A673 (cell line): ENCODE measurements at regions not wholly inside any gene's neighbourhood (a gene's known extent, or its start where the extent isn't known, plus 50 kb on each side); places are given as distances from the start of the nearest gene placed in this dataset.
"Not testable (repeated sequence)": the region's sequence is repeated elsewhere in the genome, so short reads cannot be mapped to it uniquely, and the experiment has no call there.

ENCODE experiments used
- BruUV-seq: library from RNA; stranded (reverse); fragments of 400-500 nt; replicated peaks from 2 replicates; lab custom pipeline; 2021; lab: Mats Ljungman, UMichigan
- CTCF ChIA-PET: fragments of 300-600 bp; sonication (Branson Sonifier 250); formaldehyde crosslinking; loops from one replicate; lab custom pipeline; 2022; ENCODE audit warnings: antibody characterized with exemption; lab: Charles Lee
- POLR2A ChIA-PET: fragments of 300-600 bp; sonication (Branson Sonifier 250); formaldehyde crosslinking; loops from one replicate; lab custom pipeline; 2022; ENCODE audit warnings: antibody characterized with exemption; ENCODE audit not compliant: low non-redundant PET; lab: Charles Lee
- DNase-seq: peaks from one replicate; pipeline ENCODE4 v3.0.0-alpha.2; 2015; ENCODE audit warnings: low spot score
- H3K27ac ChIP-seq: fragments of 200-600 bp; sonication (generic); 2 replicates; pipeline ENCODE4 v1.5.1; 2016; ENCODE audit warnings: mixed run types, low read depth, mild to moderate bottlenecking, mixed read lengths, antibody characterized with exemption, low read length; ENCODE audit not compliant: poor library complexity, severe bottlenecking
- H3K27me3 ChIP-seq: fragments of 200-600 bp; sonication (generic); replicated peaks from 2 replicates; pipeline ENCODE4 v1.6.1; 2017; ENCODE audit warnings: mixed run types, low read depth, mild to moderate bottlenecking, mixed read lengths, antibody characterized with exemption, low read length; ENCODE audit not compliant: insufficient read depth, poor library complexity
- H3K36me3 ChIP-seq: fragments of 200-600 bp; sonication (generic); 2 replicates; pipeline ENCODE4 v1.6.1; 2016; ENCODE audit warnings: mixed run types, mild to moderate bottlenecking, mixed read lengths, antibody characterized with exemption, low read length; ENCODE audit not compliant: insufficient read depth, poor library complexity, severe bottlenecking
- H3K4me1 ChIP-seq: fragments of 200-600 bp; sonication (generic); 2 replicates; pipeline ENCODE4 v1.6.1; 2017; ENCODE audit warnings: mixed run types, mild to moderate bottlenecking, mixed read lengths, antibody characterized with exemption, low read length; ENCODE audit not compliant: insufficient read depth, poor library complexity, severe bottlenecking
- H3K4me3 ChIP-seq: fragments of 200-600 bp; sonication (generic); 2 replicates; pipeline ENCODE4 v1.5.1; 2016; ENCODE audit warnings: low read depth, mixed run types, mild to moderate bottlenecking, mixed read lengths, low read length; ENCODE audit not compliant: poor library complexity, severe bottlenecking
- H3K9me3 ChIP-seq: fragments of 200-600 bp; sonication (generic); 2 replicates; pipeline ENCODE4 v1.6.1; 2016; ENCODE audit warnings: mixed run types, low read depth, mild to moderate bottlenecking, mixed read lengths, antibody characterized with exemption, low read length; ENCODE audit not compliant: poor library complexity, severe bottlenecking
- EZH2 ChIP-seq: fragments of 200-600 bp; sonication (generic); IDR thresholded peaks from 2 replicates; pipeline ENCODE4 v1.6.1; 2017; ENCODE audit warnings: borderline replicate concordance, low read depth, mild to moderate bottlenecking, mixed read lengths, antibody characterized with exemption, low read length; ENCODE audit not compliant: poor library complexity, severe bottlenecking
- intact Hi-C: fragments of 100-400 bp; cut with micrococcal nuclease; formaldehyde crosslinking; loops from one replicate; pipeline ENCODE4 v1.10.0; 2022; ENCODE audit not compliant: unreplicated experiment
- TF ChIP-seq, protein P1 (sequence below): fragments of 300-800, 200-600 bp; sonication (generic); conservative IDR thresholded peaks from 2 replicates; pipeline ENCODE4 v1.5.1; 2017; ENCODE audit warnings: low read depth, mild to moderate bottlenecking, antibody characterized with exemption, low read length, moderate library complexity, mixed read lengths

DNA sequence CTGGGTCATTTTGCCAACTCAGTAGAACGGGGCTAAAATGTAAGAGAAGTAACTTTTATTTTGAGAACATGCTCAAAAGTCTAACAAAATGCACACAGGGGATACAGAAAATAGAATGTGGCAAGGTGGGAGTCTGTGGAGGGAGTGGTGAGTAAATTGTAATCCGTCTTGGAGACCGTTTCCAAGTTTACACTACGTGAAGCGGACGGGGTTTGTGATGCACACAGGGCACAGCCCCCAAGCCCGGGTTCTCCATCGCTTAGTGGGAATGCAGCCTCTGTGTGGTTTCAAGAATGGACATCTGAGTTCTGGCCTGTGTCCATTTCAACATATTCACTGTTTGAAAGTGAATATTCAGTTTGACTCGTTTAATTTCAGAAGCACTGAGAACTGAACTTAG, 65.0 kb upstream of the TMEM18 start:
- ChIA-PET POLR2A (no interaction called here), CTCF (no interaction called here)
- no peak overlapping the region for H3K4me3 ChIP-seq

DNA sequence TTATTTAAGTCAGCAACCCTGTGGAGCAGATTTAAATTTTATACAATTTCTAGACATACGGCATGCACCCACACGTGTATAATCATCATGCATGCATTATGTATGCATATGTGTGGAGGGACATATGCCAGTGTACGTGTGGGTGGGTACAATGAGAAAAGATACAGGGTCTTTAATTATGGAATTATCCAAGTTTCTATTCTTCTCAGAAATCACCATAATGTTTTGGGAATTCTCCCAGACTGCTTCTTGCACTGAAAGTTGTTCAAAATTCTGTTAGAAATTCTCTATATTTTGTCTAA, 63.9 kb upstream of the TMEM18 start:
- no peak for DNase-seq
- Histone ChIP-seq H3K4me3 (peak overlapping the region; percentile 41), H3K9me3 (no peaks in the 10 kb centered on the region), H3K36me3 (no peaks in the 10 kb centered on the region), H3K27ac (no peak overlapping the region), H3K4me1 (peaks cover 6% of the 10 kb centered on the region), H3K27me3 (no peaks in the 10 kb centered on the region)
- POLR2A ChIA-PET = no interaction called here
- no peak for TF ChIP-seq EZH2
- TF ChIP-seq, protein P1, sequence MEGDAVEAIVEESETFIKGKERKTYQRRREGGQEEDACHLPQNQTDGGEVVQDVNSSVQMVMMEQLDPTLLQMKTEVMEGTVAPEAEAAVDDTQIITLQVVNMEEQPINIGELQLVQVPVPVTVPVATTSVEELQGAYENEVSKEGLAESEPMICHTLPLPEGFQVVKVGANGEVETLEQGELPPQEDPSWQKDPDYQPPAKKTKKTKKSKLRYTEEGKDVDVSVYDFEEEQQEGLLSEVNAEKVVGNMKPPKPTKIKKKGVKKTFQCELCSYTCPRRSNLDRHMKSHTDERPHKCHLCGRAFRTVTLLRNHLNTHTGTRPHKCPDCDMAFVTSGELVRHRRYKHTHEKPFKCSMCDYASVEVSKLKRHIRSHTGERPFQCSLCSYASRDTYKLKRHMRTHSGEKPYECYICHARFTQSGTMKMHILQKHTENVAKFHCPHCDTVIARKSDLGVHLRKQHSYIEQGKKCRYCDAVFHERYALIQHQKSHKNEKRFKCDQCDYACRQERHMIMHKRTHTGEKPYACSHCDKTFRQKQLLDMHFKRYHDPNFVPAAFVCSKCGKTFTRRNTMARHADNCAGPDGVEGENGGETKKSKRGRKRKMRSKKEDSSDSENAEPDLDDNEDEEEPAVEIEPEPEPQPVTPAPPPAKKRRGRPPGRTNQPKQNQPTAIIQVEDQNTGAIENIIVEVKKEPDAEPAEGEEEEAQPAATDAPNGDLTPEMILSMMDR = no peak
- intact Hi-C loops = loop anchor here (5.0 kb wide), 1 partner anchor 64 kb away; the partner anchor contains the start of gene TMEM18
- CTCF ChIA-PET = no interaction called here
- no TSS peak for BruUV-seq

More for the DNA sequence above, 65.0 kb upstream of the TMEM18 start:
- Histone ChIP-seq H3K27me3 (no peaks in the 10 kb centered on the region), H3K4me1 (peaks cover 6% of the 10 kb centered on the region), H3K36me3 (no peaks in the 10 kb centered on the region), H3K27ac (no peak overlapping the region), H3K9me3 (no peaks in the 10 kb centered on the region)
- TF ChIP-seq EZH2 = no peak
- TF ChIP-seq, protein P1 = no peak
- DNase-seq = no peak
- intact Hi-C loops = loop anchor here (5.0 kb wide), 1 partner anchor 65 kb away; the partner anchor contains the start of gene TMEM18
- no TSS peak for BruUV-seq

DNA sequence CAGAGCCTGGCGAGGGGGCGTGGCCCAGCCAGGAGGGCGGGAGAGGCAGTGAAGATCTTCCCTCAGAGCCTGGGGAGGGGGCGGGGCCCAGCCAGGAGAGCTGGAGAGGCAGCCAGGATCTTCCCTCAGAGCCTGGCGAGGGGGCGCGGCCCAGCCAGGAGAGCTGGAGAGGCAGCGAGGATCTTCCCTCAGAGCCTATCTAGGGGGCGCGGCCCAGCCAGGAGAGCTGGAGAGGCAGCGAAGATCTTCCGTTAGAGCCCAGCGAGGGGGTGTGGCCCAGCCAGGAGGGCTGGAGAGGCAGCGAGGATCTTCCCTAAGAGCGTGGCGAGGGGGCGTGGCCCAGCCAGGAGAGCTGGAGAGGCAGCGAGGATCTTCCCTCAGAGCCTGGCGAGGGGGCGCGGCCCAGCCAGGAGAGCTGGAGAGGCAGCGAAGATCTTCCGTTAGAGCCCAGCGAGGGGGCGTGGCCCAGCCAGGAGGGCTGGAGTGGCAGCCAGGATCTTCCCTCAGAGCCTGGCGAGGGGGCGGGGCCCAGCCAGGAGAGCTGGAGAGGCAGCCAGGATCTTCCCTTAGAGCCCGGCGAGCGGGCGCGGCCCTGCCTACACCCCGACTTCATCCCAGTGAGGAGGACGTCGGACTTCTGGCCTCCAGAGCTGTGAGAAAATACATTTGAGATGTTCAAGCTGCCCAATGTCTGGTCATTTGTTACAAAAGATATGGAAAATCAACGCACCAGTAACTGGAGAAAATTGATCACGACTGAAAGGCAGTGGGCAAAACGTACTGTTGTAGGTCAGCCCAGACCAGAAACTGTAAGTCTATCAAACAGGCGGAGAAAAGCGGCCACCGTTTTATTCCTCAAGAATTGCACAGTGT, 63.4 kb upstream of the TMEM18 start:
- H3K27me3 ChIP-seq, H3K9me3 ChIP-seq, H3K4me1 ChIP-seq, BruUV-seq, H3K36me3 ChIP-seq: not testable (repeated sequence)
- Histone ChIP-seq H3K27ac (peak overlapping the region; percentile 76), H3K4me3 (peak overlapping the region; percentile 41)
- DNase-seq = peak; percentile 100
- intact Hi-C loops = loop anchor here (5.0 kb wide), 1 partner anchor 63 kb away; the partner anchor contains the start of gene TMEM18
- POLR2A ChIA-PET = interaction anchor here (0.7 kb wide), 1 partner anchor 501 kb away, joined by 10 read pairs; no protein-coding TSS in a partner anchor
- CTCF ChIA-PET = interaction anchor here (0.6 to 0.7 kb wide), 3 partner anchors 14 to 65 kb away, joined by 3 to 14 read pairs (median 3); no protein-coding TSS in a partner anchor

DNA sequence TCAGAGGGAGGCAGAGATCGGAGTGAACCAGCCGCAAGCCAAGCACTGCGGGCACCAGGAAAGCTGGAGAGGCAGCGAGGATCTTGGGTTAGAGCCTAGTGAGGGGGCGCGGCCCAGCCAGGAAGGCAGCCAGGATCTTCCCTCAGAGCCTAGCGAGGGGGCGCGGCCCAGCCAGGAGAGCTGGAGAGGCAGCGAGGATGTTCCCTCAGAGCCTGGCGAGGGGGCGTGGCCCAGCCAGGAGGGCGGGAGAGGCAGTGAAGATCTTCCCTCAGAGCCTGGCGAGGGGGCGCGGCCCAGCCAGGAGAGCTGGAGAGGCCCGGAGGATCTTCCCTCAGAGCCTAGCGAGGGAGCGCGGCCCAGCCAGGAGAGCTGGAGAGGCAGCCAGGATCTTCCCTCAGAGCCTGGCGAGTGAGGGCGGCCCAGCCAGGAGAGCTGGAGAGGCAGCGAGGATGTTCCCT, 62.7 kb upstream of the TMEM18 start:
- H3K9me3 ChIP-seq, POLR2A ChIA-PET, H3K27me3 ChIP-seq, BruUV-seq, H3K4me1 ChIP-seq, H3K36me3 ChIP-seq: not testable (repeated sequence)
- Histone ChIP-seq H3K4me3 (peak overlapping the region; percentile 41), H3K27ac (peak overlapping the region; percentile 76)
- intact Hi-C loops = loop anchor here (5.0 kb wide), 1 partner anchor 63 kb away; the partner anchor contains the start of gene TMEM18
- CTCF ChIA-PET = interaction anchor here (0.6 to 0.7 kb wide), 5 partner anchors 10 to 213 kb away, joined by 3 to 14 read pairs (median 3); no protein-coding TSS in a partner anchor
- peak; percentile 97 for DNase-seq
